ENCODE measurements at regions not wholly inside any gene's neighbourhood (a gene's known extent, or its start where the extent isn't known, plus 50 kb on each side); places are given as distances from the start of the nearest gene placed in this dataset.

DNA sequence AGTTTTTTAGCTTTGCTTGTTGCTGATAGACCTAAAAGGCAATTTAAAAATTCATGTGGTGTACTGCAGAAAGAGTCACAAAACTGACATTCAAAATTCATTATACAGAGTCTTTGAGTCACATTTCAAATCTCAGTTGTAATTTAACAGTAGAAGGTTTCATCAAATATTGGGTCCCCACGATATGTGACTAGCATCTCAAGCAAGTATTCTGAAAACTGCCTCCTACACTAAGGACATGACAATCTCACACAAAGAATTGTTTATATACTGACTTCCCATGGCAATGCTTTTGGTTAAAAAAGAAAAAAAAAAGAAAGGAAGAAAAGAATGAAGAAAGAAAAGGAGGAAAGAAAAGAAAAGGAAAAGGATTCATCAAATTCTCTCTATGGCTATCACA lies 62.1 kb upstream of the CTSO start:
- TF ChIP-seq, protein P1, sequence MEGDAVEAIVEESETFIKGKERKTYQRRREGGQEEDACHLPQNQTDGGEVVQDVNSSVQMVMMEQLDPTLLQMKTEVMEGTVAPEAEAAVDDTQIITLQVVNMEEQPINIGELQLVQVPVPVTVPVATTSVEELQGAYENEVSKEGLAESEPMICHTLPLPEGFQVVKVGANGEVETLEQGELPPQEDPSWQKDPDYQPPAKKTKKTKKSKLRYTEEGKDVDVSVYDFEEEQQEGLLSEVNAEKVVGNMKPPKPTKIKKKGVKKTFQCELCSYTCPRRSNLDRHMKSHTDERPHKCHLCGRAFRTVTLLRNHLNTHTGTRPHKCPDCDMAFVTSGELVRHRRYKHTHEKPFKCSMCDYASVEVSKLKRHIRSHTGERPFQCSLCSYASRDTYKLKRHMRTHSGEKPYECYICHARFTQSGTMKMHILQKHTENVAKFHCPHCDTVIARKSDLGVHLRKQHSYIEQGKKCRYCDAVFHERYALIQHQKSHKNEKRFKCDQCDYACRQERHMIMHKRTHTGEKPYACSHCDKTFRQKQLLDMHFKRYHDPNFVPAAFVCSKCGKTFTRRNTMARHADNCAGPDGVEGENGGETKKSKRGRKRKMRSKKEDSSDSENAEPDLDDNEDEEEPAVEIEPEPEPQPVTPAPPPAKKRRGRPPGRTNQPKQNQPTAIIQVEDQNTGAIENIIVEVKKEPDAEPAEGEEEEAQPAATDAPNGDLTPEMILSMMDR (IDR thresholded peaks at IDR 0.05 in 4 of 5, conservative IDR thresholded peaks at IDR 0.05 in 1 of 5): no peak
- no peak for TF ChIP-seq POLR2A (IDR thresholded peaks at IDR 0.05)

Data from gastrocnemius medialis (tissue), 4 donors.